ENCODE measurements at regions not wholly inside any gene's neighbourhood (a gene's known extent, or its start where the extent isn't known, plus 50 kb on each side); places are given as distances from the start of the nearest gene placed in this dataset.
A peak's percentile ranks its signal among the peaks of the same experiment; 100 is the strongest.

GRCh38 chr14:26128931-26129671, 468.7 kb downstream of the NOVA1 start:
- intact Hi-C loops (cut with DNase I; ENCODE audit: low total_unique reads), result no loop called here
- no peak for DNase-seq
- H3K27ac ChIP-seq, result no peak overlapping the region
- H3K4me1 ChIP-seq, result no peaks in the 10 kb centered on the region
- H3K36me3 ChIP-seq, result no peaks in the 10 kb centered on the region
- TF ChIP-seq CTCF (IDR thresholded peaks at IDR 0.05) (no peak), POLR2A (IDR thresholded peaks at IDR 0.05) (no peak)
- H3K9me3 ChIP-seq, result no peaks in the 10 kb centered on the region
- no peak overlapping the region for H3K4me3 ChIP-seq
- no peaks in the 10 kb centered on the region for H3K27me3 ChIP-seq

- no peak for TF ChIP-seq CTCF (IDR thresholded peaks at IDR 0.05)
- TF ChIP-seq POLR2A (IDR thresholded peaks at IDR 0.05), result no peak
- no peak for DNase-seq
- no peak overlapping the region for H3K27ac ChIP-seq
- H3K4me1 ChIP-seq, result no peaks in the 10 kb centered on the region
- no peaks in the 10 kb centered on the region for H3K36me3 ChIP-seq
- intact Hi-C loops (cut with DNase I; ENCODE audit: low total_unique reads), result no loop called here
- H3K27me3 ChIP-seq, result no peaks in the 10 kb centered on the region
- H3K9me3 ChIP-seq, result no peaks in the 10 kb centered on the region
- no peak overlapping the region for H3K4me3 ChIP-seq
Measured at GRCh38 chr14:26124896-26125438, 472.9 kb downstream of the NOVA1 start.

GRCh38 chr14:26123459-26123858, 474.4 kb downstream of the NOVA1 start:
- intact Hi-C loops (cut with DNase I; ENCODE audit: low total_unique reads), result no loop called here
- H3K4me1 ChIP-seq, result no peaks in the 10 kb centered on the region
- H3K36me3 ChIP-seq, result no peaks in the 10 kb centered on the region
- H3K27me3 ChIP-seq, result no peaks in the 10 kb centered on the region
- no peak for DNase-seq
- no peak overlapping the region for H3K4me3 ChIP-seq
- H3K27ac ChIP-seq, result no peak overlapping the region
- TF ChIP-seq CTCF (IDR thresholded peaks at IDR 0.05) (no peak), POLR2A (IDR thresholded peaks at IDR 0.05) (no peak)
- no peaks in the 10 kb centered on the region for H3K9me3 ChIP-seq

GRCh38 chr14:26121181-26121580, 476.7 kb downstream of the NOVA1 start:
- intact Hi-C loops (cut with DNase I; ENCODE audit: low total_unique reads), result no loop called here
- TF ChIP-seq CTCF (IDR thresholded peaks at IDR 0.05) (no peak), POLR2A (IDR thresholded peaks at IDR 0.05) (no peak)
- Histone ChIP-seq H3K36me3 (no peaks in the 10 kb centered on the region), H3K27me3 (no peaks in the 10 kb centered on the region), H3K4me3 (no peak overlapping the region), H3K9me3 (no peaks in the 10 kb centered on the region), H3K27ac (no peak overlapping the region), H3K4me1 (no peaks in the 10 kb centered on the region)
- DNase-seq, result no peak

- no peak for DNase-seq
- intact Hi-C loops (cut with DNase I; ENCODE audit: low total_unique reads), result no loop called here
- Histone ChIP-seq H3K36me3 (no peaks in the 10 kb centered on the region), H3K27ac (peak overlapping the region in 1 of 2 donors; percentile 15), H3K4me3 (no peak overlapping the region), H3K9me3 (no peaks in the 10 kb centered on the region), H3K4me1 (no peaks in the 10 kb centered on the region), H3K27me3 (no peaks in the 10 kb centered on the region)
- TF ChIP-seq CTCF (IDR thresholded peaks at IDR 0.05) (no peak), POLR2A (IDR thresholded peaks at IDR 0.05) (no peak)
Measured at GRCh38 chr14:26113911-26114640, 483.8 kb downstream of the NOVA1 start.
